Panc1 (cell line): ENCODE measurements at regions not wholly inside any gene's neighbourhood (a gene's known extent, or its start where the extent isn't known, plus 50 kb on each side); places are given as distances from the start of the nearest gene placed in this dataset.

ENCODE experiments used
- CTCF ChIP-seq: fragments of 450-650 bp; IDR thresholded peaks from 2 replicates; pipeline ENCODE4 v1.5.1; 2017; ENCODE audit warnings: mild to moderate bottlenecking
- POLR2AphosphoS5 ChIP-seq: IDR thresholded peaks from 2 replicates; pipeline ENCODE4 v1.6.1; 2012; ENCODE audit warnings: mild to moderate bottlenecking, low read depth, low read length, moderate library complexity
- SIN3A ChIP-seq: IDR thresholded peaks from 2 replicates; pipeline ENCODE4 v1.6.1; 2012; ENCODE audit warnings: low read depth, mild to moderate bottlenecking, low read length, moderate library complexity, borderline replicate concordance; ENCODE audit not compliant: insufficient read depth
- TCF7L2 ChIP-seq: IDR thresholded peaks from 2 replicates; pipeline ENCODE4 v1.6.1; 2011; ENCODE audit warnings: mild to moderate bottlenecking, low read depth, low read length, inconsistent platforms
- TF ChIP-seq, protein P1 (sequence below), 2 experiments: IDR thresholded peaks; 2 replicates each; pipeline ENCODE4 v1.6.1; 2011 to 2012; ENCODE audit warnings: low read depth in 2 of 2, control low read depth in 1 of 2, low read length in 1 of 2, mild to moderate bottlenecking in 1 of 2, moderate library complexity in 1 of 2; ENCODE audit not compliant: insufficient read depth in 1 of 2

GRCh38 chr12:128140551-128140950 is 126.4 kb upstream of the TMEM132C start:
- no peak for TF ChIP-seq CTCF
- TF ChIP-seq, protein P1, sequence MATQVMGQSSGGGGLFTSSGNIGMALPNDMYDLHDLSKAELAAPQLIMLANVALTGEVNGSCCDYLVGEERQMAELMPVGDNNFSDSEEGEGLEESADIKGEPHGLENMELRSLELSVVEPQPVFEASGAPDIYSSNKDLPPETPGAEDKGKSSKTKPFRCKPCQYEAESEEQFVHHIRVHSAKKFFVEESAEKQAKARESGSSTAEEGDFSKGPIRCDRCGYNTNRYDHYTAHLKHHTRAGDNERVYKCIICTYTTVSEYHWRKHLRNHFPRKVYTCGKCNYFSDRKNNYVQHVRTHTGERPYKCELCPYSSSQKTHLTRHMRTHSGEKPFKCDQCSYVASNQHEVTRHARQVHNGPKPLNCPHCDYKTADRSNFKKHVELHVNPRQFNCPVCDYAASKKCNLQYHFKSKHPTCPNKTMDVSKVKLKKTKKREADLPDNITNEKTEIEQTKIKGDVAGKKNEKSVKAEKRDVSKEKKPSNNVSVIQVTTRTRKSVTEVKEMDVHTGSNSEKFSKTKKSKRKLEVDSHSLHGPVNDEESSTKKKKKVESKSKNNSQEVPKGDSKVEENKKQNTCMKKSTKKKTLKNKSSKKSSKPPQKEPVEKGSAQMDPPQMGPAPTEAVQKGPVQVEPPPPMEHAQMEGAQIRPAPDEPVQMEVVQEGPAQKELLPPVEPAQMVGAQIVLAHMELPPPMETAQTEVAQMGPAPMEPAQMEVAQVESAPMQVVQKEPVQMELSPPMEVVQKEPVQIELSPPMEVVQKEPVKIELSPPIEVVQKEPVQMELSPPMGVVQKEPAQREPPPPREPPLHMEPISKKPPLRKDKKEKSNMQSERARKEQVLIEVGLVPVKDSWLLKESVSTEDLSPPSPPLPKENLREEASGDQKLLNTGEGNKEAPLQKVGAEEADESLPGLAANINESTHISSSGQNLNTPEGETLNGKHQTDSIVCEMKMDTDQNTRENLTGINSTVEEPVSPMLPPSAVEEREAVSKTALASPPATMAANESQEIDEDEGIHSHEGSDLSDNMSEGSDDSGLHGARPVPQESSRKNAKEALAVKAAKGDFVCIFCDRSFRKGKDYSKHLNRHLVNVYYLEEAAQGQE (IDR thresholded peaks at IDR 0.05; ENCODE audit: insufficient read depth in 1 of 2, low read depth in 2 of 2, low read length in 1 of 2), result no peak
- no peak for TF ChIP-seq POLR2AphosphoS5
- no peak for TF ChIP-seq SIN3A
- TF ChIP-seq TCF7L2, result no peak
